HepG2 (cell line): ENCODE measurements at regions not wholly inside any gene's neighbourhood (a gene's known extent, or its start where the extent isn't known, plus 50 kb on each side); places are given as distances from the start of the nearest gene placed in this dataset.

Experiments
- ATAC-seq: fragments of 200-7000 bp; cut with Tn5 transposase; 3 replicates; pipeline ENCODE4 v1.9.1; 2020; ENCODE audit warnings: mild to moderate bottlenecking, moderate library complexity
- BruUV-seq: library from RNA; stranded (reverse); fragments of 400-500 nt; replicated peaks from 2 replicates; lab custom pipeline; 2021; lab: Mats Ljungman, UMichigan
- CTCF ChIA-PET: fragments of 300-600 bp; formaldehyde crosslinking; extraction: SDS; loops from one replicate; lab custom pipeline; 2021; ENCODE audit warnings: low total read pairs, inconsistent platforms, low intra/inter-chr PET ratio; lab: Yijun Ruan, JAX
- POLR2A ChIA-PET: fragments of 350-600 bp; sonication (Branson Sonifier 250); formaldehyde crosslinking; loops from one replicate; lab custom pipeline; 2020; ENCODE audit warnings: antibody characterized with exemption, inconsistent platforms; lab: Yijun Ruan, JAX
- DNase-seq: peaks from one replicate; pipeline ENCODE4 v3.0.0-alpha.2; 2015; ENCODE audit warnings: low spot score
- FAIRE-seq: peaks from 3 replicates; lab custom pipeline; 2011; peaks lifted over from hg19 to GRCh38; lab: Jason Lieb, UNC
- H2AFZ ChIP-seq: one replicate; pipeline ENCODE4 v1.6.1; 2011; ENCODE audit warnings: low read length, inconsistent platforms
- H3K27ac ChIP-seq: fragments of 300-600 bp; 3 replicates; pipeline ENCODE4 v1.8.0; 2011; ENCODE audit warnings: mixed run types, mild to moderate bottlenecking, mixed read lengths, low read length, inconsistent platforms; ENCODE audit not compliant: insufficient read depth; ENCODE audit errors: extremely low read length
- H3K27me3 ChIP-seq, 2 experiments: fragments of 200-600 bp in 1 of 2; 2 replicates in 1 of 2; 3 replicates in 1 of 2; pipeline versions ENCODE4 v1.6.0 to v1.8.0; 2011; ENCODE audit warnings: low read length in 2 of 2, mild to moderate bottlenecking in 2 of 2, moderate library complexity in 2 of 2, inconsistent platforms in 1 of 2; ENCODE audit not compliant: insufficient read depth in 2 of 2, control insufficient read depth in 1 of 2
- H3K36me3 ChIP-seq, 2 experiments: fragments of 200-600 bp in 1 of 2; replicated peaks in 1 of 2; 2 replicates in 1 of 2; 3 replicates in 1 of 2; pipeline versions ENCODE4 v1.5.1 to v1.8.0; 2011; ENCODE audit warnings: low read length in 2 of 2, inconsistent platforms in 1 of 2; ENCODE audit not compliant: insufficient read depth in 2 of 2, control insufficient read depth in 1 of 2
- H3K4me1 ChIP-seq: 2 replicates; pipeline ENCODE4 v1.5.1; 2012; ENCODE audit warnings: low read length, inconsistent platforms; ENCODE audit not compliant: insufficient read depth
- H3K4me2 ChIP-seq: 2 replicates; pipeline ENCODE4 v1.6.0; 2011; ENCODE audit warnings: low read depth, low read length, inconsistent platforms
- H3K4me3 ChIP-seq, 3 experiments: fragments of 200-600 bp in 1 of 3; sonication (generic), shearing (Covaris generic) in 1 of 3; replicated peaks in 1 of 3; 2 replicates each; pipeline ENCODE4 v1.5.1; 2011 to 2016; ENCODE audit warnings: low read length in 3 of 3, inconsistent platforms in 2 of 3, low read depth in 2 of 3, mild to moderate bottlenecking in 2 of 3, control low read depth in 1 of 3, mixed read lengths in 1 of 3; ENCODE audit not compliant: insufficient read depth in 1 of 3
- H3K79me2 ChIP-seq: one replicate; pipeline ENCODE4 v1.6.1; 2011; ENCODE audit warnings: low read length, inconsistent platforms; ENCODE audit not compliant: insufficient read depth
- H3K9ac ChIP-seq: 2 replicates; pipeline ENCODE4 v1.6.0; 2011; ENCODE audit warnings: mild to moderate bottlenecking, low read depth, low read length, inconsistent platforms; ENCODE audit not compliant: insufficient read depth
- H3K9me3 ChIP-seq: 2 replicates; pipeline ENCODE4 v1.5.1; 2012; ENCODE audit warnings: mild to moderate bottlenecking, low read length
- H4K20me1 ChIP-seq: 2 replicates; pipeline ENCODE4 v1.6.0; 2011; ENCODE audit warnings: inconsistent platforms, mild to moderate bottlenecking, low read length, moderate library complexity; ENCODE audit not compliant: insufficient read depth
- ADNP ChIP-seq: sonication (generic); formaldehyde crosslinking; IDR thresholded peaks from 2 replicates; pipeline ENCODE4 v1.4.0; 2020; ENCODE audit warnings: missing genetic modification reagents
- TBP ChIP-seq: sonication (generic); formaldehyde crosslinking; IDR thresholded peaks from 2 replicates; pipeline ENCODE4 v1.5.0; 2020; ENCODE audit warnings: missing genetic modification reagents
- ZBTB7A ChIP-seq: sonication (generic); formaldehyde crosslinking; IDR thresholded peaks from 2 replicates; pipeline ENCODE4 v1.8.0; 2022; ENCODE audit warnings: mild to moderate bottlenecking, missing genetic modification reagents
- ZFP36L2 ChIP-seq: sonication (generic); formaldehyde crosslinking; IDR thresholded peaks from 2 replicates; pipeline ENCODE4 v1.4.0; 2020; ENCODE audit warnings: missing genetic modification reagents
- ZNF17 ChIP-seq: sonication (generic); formaldehyde crosslinking; IDR thresholded peaks from 2 replicates; pipeline ENCODE4 v1.5.0; 2020; ENCODE audit warnings: mild to moderate bottlenecking, missing genetic modification reagents
- ZNF225 ChIP-seq: sonication (generic); formaldehyde crosslinking; IDR thresholded peaks from 2 replicates; pipeline ENCODE4 v1.4.0; 2020; ENCODE audit warnings: mild to moderate bottlenecking, missing genetic modification reagents
- ZNF615 ChIP-seq: sonication (generic); formaldehyde crosslinking; IDR thresholded peaks from 2 replicates; pipeline ENCODE4 v1.5.0; 2020; ENCODE audit warnings: mild to moderate bottlenecking, missing genetic modification reagents, borderline replicate concordance
- WGBS: methylation state at CpG from one replicate; pipeline ENCODE4 v1.1.6; 2017; ENCODE audit warnings: low lambda C conversion rate; 5-methylcytosine and 5-hydroxymethylcytosine counted together
- in situ Hi-C: cut with HindIII; loops from 2 replicates; pipeline ENCODE4 v1.10.0; 2017; ENCODE audit warnings: low pct_unique_long_range_greater_than_20kb; ENCODE audit not compliant: extremely low pct_ligation_motif_present
- intact Hi-C: fragments of 100-400 bp; cut with micrococcal nuclease; formaldehyde crosslinking; loops from one replicate; pipeline ENCODE4 v1.10.0; 2022; ENCODE audit not compliant: unreplicated experiment
- TF ChIP-seq, protein P1 (sequence below): sonication (generic); formaldehyde crosslinking; IDR thresholded peaks from 2 replicates; pipeline ENCODE4 v1.4.0; 2020; ENCODE audit warnings: mild to moderate bottlenecking, missing genetic modification reagents
- TF ChIP-seq, protein P2 (sequence below): sonication (generic); formaldehyde crosslinking; IDR thresholded peaks from 2 replicates; pipeline ENCODE4 v1.4.0; 2020; ENCODE audit warnings: mild to moderate bottlenecking, missing genetic modification reagents

DNA sequence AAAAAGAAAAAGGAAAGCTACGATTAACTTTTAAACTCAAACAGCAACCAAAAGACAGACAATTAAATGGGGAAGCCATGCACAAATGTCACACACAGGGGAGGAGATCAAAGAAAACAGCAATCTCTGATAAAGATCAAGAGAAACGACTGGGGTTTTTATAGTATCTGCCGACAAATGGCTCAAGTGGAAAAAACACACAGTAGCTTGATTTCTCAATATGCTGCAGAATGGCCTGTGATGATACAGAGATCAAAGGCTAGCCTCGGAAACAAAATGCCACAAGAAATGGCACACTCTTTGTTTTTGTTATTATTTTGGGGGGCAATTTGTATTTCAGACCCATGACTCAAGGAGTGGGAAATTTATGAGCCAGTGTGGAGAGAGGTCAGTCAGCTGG is 126.1 kb downstream of the TEX36 start (continued):
- TF ChIP-seq, protein P1, sequence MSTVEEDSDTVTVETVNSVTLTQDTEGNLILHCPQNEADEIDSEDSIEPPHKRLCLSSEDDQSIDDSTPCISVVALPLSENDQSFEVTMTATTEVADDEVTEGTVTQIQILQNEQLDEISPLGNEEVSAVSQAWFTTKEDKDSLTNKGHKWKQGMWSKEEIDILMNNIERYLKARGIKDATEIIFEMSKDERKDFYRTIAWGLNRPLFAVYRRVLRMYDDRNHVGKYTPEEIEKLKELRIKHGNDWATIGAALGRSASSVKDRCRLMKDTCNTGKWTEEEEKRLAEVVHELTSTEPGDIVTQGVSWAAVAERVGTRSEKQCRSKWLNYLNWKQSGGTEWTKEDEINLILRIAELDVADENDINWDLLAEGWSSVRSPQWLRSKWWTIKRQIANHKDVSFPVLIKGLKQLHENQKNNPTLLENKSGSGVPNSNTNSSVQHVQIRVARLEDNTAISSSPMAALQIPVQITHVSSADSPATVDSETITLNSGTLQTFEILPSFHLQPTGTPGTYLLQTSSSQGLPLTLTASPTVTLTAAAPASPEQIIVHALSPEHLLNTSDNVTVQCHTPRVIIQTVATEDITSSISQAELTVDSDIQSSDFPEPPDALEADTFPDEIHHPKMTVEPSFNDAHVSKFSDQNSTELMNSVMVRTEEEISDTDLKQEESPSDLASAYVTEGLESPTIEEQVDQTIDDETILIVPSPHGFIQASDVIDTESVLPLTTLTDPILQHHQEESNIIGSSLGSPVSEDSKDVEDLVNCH (CRISPR knock-in tag), result no peak
- TF ChIP-seq, protein P2, sequence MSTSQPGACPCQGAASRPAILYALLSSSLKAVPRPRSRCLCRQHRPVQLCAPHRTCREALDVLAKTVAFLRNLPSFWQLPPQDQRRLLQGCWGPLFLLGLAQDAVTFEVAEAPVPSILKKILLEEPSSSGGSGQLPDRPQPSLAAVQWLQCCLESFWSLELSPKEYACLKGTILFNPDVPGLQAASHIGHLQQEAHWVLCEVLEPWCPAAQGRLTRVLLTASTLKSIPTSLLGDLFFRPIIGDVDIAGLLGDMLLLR, result no peak
- no peak for TF ChIP-seq ZNF17 (CRISPR knock-in tag)
- TF ChIP-seq ZNF225 (CRISPR knock-in tag), result no peak
- TF ChIP-seq ADNP (CRISPR knock-in tag), result no peak
- TF ChIP-seq ZBTB7A (CRISPR knock-in tag), result no peak

DNA sequence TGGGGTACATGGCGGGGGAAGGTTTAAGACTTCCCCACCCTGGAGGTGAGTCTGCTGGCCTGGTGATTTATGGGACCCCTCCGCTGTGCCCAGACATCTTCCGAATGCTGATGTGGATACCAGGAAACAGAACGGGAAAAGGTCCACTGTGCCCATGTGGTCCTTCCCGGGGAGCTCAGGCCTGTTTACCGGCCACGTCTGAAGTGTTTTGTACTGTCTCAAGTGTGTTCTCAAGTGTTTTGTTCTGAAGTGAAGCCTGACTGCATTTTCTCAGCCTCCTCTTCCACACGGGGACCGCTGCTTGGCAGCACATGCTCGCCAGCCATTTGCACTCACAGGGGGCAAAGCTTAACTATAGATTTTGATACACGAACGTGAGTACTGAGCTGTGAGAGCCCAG is 127.2 kb downstream of the TEX36 start:
- Histone ChIP-seq H3K9me3 (no peaks in the 10 kb centered on the region), H3K4me2 (no peak overlapping the region), H3K27ac (no peak overlapping the region), H3K4me1 (no peaks in the 10 kb centered on the region), H3K36me3 (no peaks in the 10 kb centered on the region), H4K20me1 (no peaks in the 10 kb centered on the region), H3K4me3 (no peak overlapping the region), H3K27me3 (peaks cover 2 to 23% of the 10 kb centered on the region in 2 experiments; a peak in 3 of 5 replicates), H2AFZ (no peak overlapping the region), H3K79me2 (no peaks in the 10 kb centered on the region), H3K9ac (no peak overlapping the region)
- in situ Hi-C loops, result no loop called here
- intact Hi-C loops, result no loop called here
- TF ChIP-seq ZNF615 (CRISPR knock-in tag) (no peak), TBP (CRISPR knock-in tag) (no peak), ZFP36L2 (CRISPR knock-in tag) (no peak)
- no peak for DNase-seq
- POLR2A ChIA-PET, result no interaction called here
- ATAC-seq, result no peak
- FAIRE-seq, result no peak
- CTCF ChIA-PET, result no interaction called here
- 38% methylated on average over 11 of the region's 12 CpGs for WGBS
- BruUV-seq, result no TSS peak
